AG04449 (cell line): ENCODE measurements at regions not wholly inside any gene's neighbourhood (a gene's known extent, or its start where the extent isn't known, plus 50 kb on each side); places are given as distances from the start of the nearest gene placed in this dataset.

Experiments used
- CTCF ChIA-PET: fragments of 350-600 bp; formaldehyde crosslinking; extraction: SDS; loops from one replicate; lab custom pipeline; 2021; ENCODE audit warnings: antibody characterized with exemption; lab: Yijun Ruan, JAX
- POLR2A ChIA-PET: fragments of 400-600, 350-600 bp; formaldehyde crosslinking; extraction: SDS; loops from one replicate; lab custom pipeline; 2020; ENCODE audit warnings: antibody characterized with exemption, inconsistent platforms; lab: Yijun Ruan, JAX
- DNase-seq: peaks from one replicate; pipeline ENCODE4 v3.0.0-alpha.2; 2010; ENCODE audit warnings: low read depth, low spot score
- H3K4me3 ChIP-seq: 2 replicates; pipeline ENCODE4 v1.5.1; 2011; ENCODE audit warnings: low read depth, mild to moderate bottlenecking, control low read depth, low read length
- CTCF ChIP-seq: IDR thresholded peaks from one replicate; pipeline ENCODE4 v1.5.1; 2011; ENCODE audit warnings: mild to moderate bottlenecking, moderate library complexity, low read length, control low read depth, inconsistent platforms; ENCODE audit not compliant: insufficient read depth; ENCODE audit errors: missing control alignments

GRCh38 chr21:36207577-36208320 is 51.1 kb downstream of the DOP1B start:
- CTCF ChIA-PET = interaction anchor here (0.7 to 3.5 kb wide), 5 partner anchors 16 to 66 kb away, joined by 3 to 24 read pairs (median 4); no protein-coding TSS in a partner anchor
- POLR2A ChIA-PET = interaction anchor here (0.7 kb wide), 3 partner anchors 19 to 112 kb away, joined by 3 to 6 read pairs (median 3); partner anchors contain the start of gene MORC3
- H3K4me3 ChIP-seq = no peak overlapping the region
- TF ChIP-seq CTCF = no peak
- DNase-seq = no peak

GRCh38 chr21:36208326-36209013 is 51.8 kb downstream of the DOP1B start:
- no peak for TF ChIP-seq CTCF
- ChIA-PET POLR2A (no interaction called here), CTCF (interaction anchor here (1.0 to 6.6 kb wide), 4 partner anchors 10 to 67 kb away, joined by 3 to 99 read pairs (median 23); no protein-coding TSS in a partner anchor)
- DNase-seq = no peak
- no peak overlapping the region for H3K4me3 ChIP-seq

- peak; percentile 48 for TF ChIP-seq CTCF
- no peak for DNase-seq
- no peak overlapping the region for H3K4me3 ChIP-seq
- POLR2A ChIA-PET = interaction anchor here (1.0 to 1.9 kb wide), 2 partner anchors 54 to 74 kb away, joined by 3 to 4 read pairs; no protein-coding TSS in a partner anchor
- CTCF ChIA-PET = interaction anchor here (1.0 to 6.6 kb wide), 14 partner anchors 8 to 110 kb away, joined by 3 to 99 read pairs (median 4); no protein-coding TSS in a partner anchor
These were observed 53.1 kb downstream of the DOP1B start for GRCh38 chr21:36209626-36210171.

- ChIA-PET CTCF (interaction anchor here (1.0 to 6.6 kb wide), 12 partner anchors 9 to 121 kb away, joined by 3 to 99 read pairs (median 4); no protein-coding TSS in a partner anchor), POLR2A (interaction anchor here (0.6 to 1.9 kb wide), 2 partner anchors 35 to 55 kb away, joined by 4 read pairs; no protein-coding TSS in a partner anchor)
- TF ChIP-seq CTCF = no peak
- no peak for DNase-seq
- H3K4me3 ChIP-seq = no peak overlapping the region
These were observed 54.4 kb downstream of the DOP1B start for GRCh38 chr21:36210779-36211659.

GRCh38 chr21:36211660-36212512 is 55.3 kb downstream of the DOP1B start:
- CTCF ChIA-PET = interaction anchor here (0.9 to 6.6 kb wide), 11 partner anchors 10 to 120 kb away, joined by 3 to 99 read pairs (median 3); no protein-coding TSS in a partner anchor
- POLR2A ChIA-PET = interaction anchor here (0.7 kb wide), 2 partner anchors 56 to 127 kb away, joined by 3 read pairs; no protein-coding TSS in a partner anchor
- DNase-seq = peak; percentile 66
- H3K4me3 ChIP-seq = no peak overlapping the region
- no peak for TF ChIP-seq CTCF
